ENCODE measurements at regions not wholly inside any gene's neighbourhood (a gene's known extent, or its start where the extent isn't known, plus 50 kb on each side); places are given as distances from the start of the nearest gene placed in this dataset.

DNA sequence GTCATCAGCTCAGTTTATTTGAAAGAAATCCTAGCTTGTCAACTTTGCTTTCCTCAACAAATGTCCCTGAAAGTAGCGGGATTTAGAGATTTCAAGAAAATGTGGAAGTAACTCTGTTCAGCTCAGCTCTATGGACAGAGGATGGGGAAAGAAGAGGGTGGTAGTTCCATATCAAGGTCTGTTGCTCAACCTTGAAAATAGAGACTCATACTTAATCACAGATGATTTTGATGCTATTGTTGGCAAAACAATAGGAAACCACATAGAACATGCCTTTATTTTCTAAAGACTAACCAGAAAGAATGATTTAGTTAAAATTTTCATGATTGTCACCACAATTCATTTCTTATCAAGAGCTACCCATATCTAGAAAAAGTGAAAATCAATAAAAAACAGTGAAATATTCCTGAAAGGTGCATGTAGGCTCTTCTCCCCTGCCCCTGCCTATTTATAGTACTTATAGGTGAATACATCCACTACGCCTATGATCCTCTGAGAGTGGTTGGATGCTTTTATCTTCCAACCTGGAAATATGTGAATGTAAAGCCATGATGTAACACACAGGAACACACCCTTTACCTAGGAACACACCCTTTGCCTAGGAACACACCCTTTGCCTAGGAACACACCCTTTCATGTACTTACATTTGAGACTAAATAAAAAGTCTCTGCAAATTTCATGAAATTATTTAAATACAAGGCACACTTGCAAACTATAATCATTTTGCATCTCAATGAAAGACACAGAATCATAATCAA, 65.8 kb downstream of the ETAA1 start:
- DNase-seq (ENCODE audit: low spot score), result no peak

- DNase-seq (ENCODE audit: low spot score), result no peak
Observed at GRCh38 chr2:67463810-67464209, 66.7 kb downstream of the ETAA1 start.

GRCh38 chr2:67465623-67466022, 68.5 kb downstream of the ETAA1 start:
- DNase-seq (ENCODE audit: low spot score), result no peak

GRCh38 chr2:67466734-67467133, 69.6 kb downstream of the ETAA1 start:
- no peak for DNase-seq (ENCODE audit: low spot score)

DNA sequence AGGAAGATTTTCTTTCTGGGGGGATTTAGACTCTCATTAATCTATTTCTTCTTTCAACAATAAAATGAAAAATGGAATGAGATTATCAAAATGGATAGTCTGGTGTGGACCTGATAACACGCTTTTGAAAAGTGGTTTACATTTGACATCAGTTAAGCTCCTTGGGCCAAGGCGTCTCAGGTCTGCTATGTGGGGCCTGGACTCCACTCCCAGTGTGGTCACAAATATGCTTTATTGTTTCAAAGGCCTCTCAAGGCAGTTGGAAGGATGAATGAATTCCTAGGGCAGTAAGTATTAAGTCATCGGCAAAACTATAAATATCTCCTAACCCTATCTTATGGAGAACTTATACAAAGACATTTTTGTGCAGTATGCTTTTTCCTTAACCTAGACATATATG, 74.5 kb downstream of the ETAA1 start:
- DNase-seq (ENCODE audit: low spot score), result no peak

DNA sequence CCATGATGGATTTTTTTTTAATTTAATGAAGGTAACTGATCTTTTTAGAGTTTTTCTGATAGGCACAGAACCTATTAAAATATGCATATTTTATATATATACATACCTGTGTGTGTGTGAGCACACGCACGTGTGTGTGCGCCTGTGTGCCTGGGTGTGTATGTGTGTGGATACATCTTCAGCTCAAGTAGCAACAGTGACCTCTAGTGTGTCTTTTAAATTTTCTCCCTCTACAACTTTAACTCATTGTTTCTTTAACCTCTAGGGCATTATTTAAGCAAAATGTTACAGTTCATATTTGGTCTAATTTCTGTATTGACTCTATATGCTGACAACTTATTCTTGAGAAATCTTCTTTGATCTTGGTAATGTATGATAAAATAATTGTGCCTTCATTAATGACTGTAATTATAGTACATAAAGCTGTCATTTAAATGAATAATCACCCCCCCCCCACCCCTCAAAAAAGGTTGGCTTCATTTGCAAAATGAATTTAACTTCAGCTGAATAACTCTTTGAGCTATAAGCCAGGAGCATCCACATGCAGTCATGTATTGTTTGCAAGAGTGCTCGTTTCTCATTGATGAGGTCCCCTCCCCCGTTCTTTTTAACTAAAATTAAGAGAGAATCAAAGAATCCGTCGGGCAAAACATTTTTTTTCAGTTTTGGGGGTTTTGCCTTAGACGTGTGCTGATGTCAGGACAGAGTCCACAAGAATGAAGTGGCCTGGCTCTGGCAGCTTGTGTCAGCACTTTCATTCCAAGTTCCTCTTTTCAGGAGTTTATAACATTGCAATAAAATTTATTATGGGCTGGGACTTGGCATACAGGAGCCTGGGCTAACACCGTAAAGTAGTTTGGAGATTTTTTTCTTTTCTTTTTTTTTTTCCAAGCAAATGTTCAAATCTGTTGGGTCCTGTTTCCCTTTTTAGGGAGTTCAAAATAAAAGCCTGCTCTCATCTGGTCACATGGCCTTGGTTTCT, 80.0 kb downstream of the ETAA1 start:
- no peak for DNase-seq (ENCODE audit: low spot score)

- no peak for DNase-seq (ENCODE audit: low spot score)
Observed at GRCh38 chr2:67479261-67479660, 82.1 kb downstream of the ETAA1 start.

DNA sequence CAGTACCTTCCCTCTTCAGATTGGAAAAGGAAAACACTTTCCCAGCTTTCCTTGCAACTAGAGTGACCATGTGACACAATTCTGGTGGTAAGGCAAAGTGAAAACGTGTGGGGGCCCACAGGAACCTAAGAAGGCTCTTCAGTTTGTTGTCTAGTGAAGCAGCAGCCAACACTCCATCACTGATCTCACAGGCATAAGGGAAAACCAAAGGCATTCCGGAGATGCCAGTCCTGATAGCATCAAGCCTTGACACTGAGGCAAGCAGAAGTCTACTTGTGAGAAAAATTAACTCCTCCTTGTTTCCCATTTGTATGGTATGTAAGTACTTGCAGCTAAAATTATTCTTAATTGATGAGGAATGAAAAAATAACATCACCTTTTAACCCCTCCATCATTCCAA, 88.3 kb downstream of the ETAA1 start:
- DNase-seq (ENCODE audit: low spot score), result no peak

DNA sequence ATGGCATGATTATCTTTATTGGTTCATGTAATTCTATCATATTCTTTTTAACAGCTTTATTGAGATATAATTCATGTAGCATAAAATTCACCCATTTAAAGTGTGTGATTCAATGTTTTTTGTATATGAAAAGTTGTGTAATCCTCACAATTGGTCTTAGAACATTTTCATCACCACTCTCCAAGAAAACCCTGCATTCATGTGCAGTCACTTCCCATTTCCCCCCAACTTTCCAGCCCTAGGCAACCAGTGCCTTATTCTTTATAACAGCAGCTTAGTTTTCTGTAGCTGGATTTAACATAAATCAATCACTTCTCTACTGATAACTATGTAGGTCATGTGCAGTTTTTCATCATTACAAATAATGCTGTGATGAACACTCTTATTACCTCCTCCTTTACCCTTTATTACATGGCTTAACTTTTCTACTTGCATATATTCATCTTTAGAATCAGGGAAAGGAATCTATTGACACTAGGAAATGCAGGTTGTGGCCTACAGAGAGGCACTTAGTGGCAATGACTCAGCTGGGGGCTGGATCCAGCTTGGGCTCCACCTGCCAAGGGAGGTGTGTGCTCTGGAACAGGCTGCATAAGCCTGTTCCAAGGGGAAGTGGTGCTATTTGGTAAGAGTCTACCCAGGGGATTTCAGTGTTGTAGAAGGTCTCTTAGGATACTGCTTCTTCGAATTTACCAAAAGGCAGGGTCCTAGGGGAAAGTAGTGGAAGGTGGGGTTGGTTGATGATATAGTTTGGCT, 89.1 kb downstream of the ETAA1 start:
- DNase-seq (ENCODE audit: low spot score), result no peak

DNA sequence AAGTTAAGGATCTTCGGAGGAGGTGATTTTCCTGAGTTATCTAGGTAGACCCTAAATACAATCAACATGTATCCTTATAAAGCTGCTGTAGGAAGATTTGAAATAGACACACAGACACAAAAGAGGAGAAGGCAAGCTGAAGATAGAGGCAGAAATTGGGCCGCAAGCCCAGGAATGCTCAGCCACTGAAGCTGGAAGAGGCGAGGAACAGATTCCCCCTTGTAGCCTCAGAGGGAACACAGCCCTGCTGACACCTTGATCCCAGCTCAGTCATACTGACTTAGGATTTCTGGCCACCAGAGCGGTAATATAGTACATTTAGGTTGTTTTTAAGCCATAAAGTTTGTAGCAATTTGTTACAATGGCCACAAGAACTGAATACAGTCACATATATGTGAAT, 90.9 kb downstream of the ETAA1 start:
- no peak for DNase-seq (ENCODE audit: low spot score)

GRCh38 chr2:67489396-67489795, 92.3 kb downstream of the ETAA1 start:
- DNase-seq (ENCODE audit: low spot score), result no peak

DNA sequence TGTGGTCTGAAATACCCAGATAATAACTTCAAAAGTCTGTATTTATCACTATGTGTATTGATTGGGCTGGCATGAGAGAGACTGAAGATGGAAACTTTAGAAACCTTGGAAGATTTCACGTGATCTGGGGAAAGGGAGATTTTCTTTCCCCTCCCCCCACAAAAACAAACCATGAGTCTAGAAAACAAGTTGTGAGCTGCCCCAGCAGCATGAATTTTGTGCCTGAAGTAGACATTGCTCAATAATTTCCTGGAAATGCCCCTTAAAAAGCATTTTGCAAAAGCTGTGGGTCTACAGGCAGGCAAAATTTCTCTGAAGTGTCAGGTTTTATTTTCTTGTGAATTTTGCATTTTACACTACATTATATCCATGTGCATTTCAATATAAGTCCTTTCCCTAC, 101.8 kb downstream of the ETAA1 start:
- DNase-seq (ENCODE audit: low spot score), result no peak

DNA sequence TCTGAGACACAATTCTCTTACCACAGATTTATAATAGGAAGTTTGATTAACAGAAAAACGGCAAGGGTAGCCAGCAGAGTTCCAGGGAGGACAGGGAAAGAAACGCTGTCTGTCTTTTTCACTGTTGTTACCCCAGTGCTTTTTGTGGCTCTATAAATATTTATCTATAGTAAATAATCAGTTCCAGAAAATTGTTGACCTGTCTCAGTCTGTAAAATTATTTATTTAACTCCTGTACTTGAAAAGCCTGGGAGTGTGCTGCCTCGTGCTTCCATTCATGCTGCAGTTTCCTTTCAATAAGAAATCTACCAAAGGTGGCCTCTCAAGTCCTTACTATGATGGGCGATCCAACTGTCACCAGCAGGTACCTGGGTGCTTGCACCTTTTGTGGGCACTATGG, 102.9 kb downstream of the ETAA1 start:
- DNase-seq (ENCODE audit: low spot score), result no peak

DNA sequence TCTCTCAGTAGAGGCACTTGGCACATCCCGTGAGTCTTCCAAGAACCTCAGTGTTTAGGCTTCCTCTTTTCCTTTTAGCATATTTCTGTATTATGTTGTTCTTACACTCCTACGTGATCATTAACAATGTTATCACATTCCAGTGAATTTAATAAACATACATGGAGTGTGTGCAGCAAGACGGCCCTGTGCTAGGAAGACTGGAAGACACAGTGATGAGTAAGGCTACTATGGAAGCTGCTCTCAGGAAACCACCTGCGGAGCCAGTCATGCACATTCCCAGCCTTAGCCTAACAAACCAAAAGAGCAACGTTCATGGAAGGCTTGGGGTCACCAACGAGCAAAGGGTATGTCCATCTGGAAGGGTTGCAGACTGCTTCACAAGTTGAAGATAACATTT, 103.4 kb downstream of the ETAA1 start:
- DNase-seq (ENCODE audit: low spot score), result no peak

- DNase-seq (ENCODE audit: low spot score), result no peak
Observed at GRCh38 chr2:67502346-67503065, 105.4 kb downstream of the ETAA1 start.

DNA sequence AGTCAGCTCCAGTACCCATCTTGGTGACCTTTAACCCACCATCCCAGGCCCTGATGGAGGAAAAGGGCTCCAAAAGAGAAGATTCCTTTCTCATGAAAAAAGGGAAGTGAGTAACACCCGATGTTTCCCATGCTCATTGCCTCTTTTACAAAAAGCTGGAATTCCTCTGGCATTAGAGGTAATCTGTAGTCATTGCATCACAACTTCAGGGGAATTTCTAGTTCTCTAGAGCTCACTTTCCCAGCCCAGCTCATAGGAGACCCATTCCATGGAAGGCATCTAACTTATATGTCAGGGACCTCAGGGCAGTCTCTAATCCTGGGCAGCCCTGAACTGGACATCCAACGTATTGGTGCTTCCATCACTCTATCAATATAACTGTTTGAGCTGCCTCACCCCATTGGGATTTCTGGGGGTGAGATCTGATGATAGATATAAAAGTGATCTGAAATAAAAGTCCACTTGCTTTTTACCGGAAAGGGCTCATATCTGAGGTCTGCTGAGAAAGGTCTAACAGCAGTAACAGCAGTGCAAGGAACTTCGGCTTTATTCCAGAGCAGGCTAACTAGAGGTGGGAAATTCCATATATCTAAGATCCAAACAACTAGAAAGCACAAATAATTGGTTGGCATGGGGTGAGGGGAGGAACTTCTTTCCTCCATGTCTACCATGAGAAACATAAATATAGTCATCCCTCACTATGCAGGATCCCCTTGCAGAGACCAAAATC, 106.1 kb downstream of the ETAA1 start:
- no peak for DNase-seq (ENCODE audit: low spot score)

- DNase-seq (ENCODE audit: low spot score), result no peak
Observed at GRCh38 chr2:67510745-67511144, 113.6 kb downstream of the ETAA1 start.

GRCh38 chr2:67514515-67514914, 117.4 kb downstream of the ETAA1 start:
- no peak for DNase-seq (ENCODE audit: low spot score)

DNA sequence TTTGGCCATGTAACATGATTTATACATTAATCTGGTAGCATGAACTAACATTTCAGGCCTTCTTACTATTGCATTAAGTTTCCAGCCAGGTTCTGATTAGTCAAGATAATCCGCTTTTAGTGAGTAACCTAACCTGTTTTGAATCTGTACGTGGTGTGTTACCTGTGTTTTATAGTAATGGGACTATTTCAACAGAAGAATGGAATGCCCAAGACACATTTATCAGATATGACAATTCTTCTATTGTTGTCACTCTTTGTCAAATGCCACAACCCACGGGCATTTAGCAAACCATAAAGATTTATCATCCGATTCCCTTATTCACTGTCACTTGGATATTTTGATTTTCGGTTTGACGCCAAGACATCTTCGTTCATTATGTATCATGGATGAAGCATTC, 117.9 kb downstream of the ETAA1 start:
- DNase-seq (ENCODE audit: low spot score), result no peak

DNA sequence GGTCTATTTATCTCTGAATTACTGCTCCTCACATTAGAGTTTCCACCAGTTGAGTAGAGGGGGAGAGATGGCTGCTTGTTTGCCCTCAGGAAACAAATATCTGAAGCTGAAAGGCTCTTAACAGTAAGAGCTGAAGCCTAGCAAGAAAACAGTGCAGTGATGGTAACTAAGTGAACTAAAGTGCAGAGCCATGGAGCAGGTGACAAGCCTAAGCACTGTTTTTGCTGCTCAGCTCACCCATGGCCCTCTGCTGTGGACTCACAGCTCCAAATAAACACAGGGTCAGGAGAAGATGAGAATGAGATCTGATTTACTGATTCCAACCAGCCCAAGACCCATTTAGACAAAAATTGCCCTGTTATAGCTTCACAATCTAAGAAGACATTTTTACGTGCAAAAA, 118.4 kb downstream of the ETAA1 start:
- no peak for DNase-seq (ENCODE audit: low spot score)

DNA sequence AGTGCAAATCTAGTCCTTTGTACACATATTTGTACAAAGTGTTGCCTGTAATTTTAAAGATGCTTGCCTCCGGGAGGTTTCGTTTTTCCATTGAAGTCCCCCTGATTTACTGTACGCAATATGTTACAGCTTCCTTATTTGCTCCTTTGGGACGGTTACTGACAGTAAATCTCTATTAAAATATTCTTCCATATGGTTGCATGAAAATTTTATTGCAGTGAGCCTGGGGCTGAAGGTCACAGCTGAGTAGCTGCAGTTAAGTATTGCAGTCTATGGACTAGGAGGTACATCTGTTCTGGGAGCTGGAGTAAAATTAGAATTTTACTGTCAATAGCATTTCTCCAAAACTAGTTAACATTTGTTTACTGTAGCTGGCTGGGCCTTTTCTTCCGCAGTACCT, 119.2 kb downstream of the ETAA1 start:
- DNase-seq (ENCODE audit: low spot score), result no peak

All from germinal center (tissue), 1 donor.